GM18858 (cell line): ENCODE measurements at regions not wholly inside any gene's neighbourhood (a gene's known extent, or its start where the extent isn't known, plus 50 kb on each side); places are given as distances from the start of the nearest gene placed in this dataset.
"Not testable (repeated sequence)": the region's sequence is repeated elsewhere in the genome, so short reads cannot be mapped to it uniquely, and the experiment has no call there.

ENCODE experiments used
- ATAC-seq: cut with Tn5 transposase; IDR thresholded peaks from one replicate; pipeline ENCODE4 v1.9.1; 2021; ENCODE audit not compliant: unreplicated experiment

DNA sequence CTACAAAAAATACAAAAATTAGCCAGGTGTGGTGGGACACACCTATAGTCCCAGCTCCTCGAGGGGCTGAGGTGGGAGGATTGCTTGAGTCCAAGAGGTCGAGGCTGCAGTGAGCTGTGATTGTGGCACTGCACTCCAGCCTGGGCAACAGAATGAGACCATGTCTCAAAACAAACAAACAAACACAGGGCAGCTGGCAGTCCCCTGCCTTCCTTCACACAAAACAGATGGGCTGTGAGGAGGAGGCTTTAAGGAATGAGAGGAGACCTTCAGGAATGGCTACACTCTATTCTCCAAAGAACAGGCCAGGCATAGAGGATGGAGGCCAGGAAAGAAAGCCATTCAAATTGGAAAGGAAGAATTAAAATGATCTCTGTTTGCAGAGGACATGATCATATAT, 65.6 kb upstream of the MAML3 start:
- no peak for ATAC-seq

DNA sequence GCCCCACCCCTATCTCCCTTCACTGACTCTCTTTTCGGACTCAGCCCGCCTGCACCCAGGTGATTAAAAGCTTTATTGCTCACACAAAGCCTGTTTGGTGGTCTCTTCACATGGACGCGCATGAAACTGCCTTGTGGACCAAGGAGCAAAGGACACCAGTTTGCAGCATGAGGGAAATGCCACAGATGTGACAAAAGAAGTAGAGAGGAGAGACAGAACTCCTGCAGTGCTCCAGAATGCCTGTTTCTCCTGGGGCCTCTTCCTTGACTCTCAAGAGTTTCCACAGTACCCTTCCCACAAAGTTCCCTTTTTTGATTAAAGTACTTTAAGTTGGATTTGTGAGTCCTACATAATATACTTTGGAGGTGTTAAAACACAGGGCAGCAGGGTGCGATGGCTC, 65.1 kb upstream of the MAML3 start:
- not testable (repeated sequence) for ATAC-seq

DNA sequence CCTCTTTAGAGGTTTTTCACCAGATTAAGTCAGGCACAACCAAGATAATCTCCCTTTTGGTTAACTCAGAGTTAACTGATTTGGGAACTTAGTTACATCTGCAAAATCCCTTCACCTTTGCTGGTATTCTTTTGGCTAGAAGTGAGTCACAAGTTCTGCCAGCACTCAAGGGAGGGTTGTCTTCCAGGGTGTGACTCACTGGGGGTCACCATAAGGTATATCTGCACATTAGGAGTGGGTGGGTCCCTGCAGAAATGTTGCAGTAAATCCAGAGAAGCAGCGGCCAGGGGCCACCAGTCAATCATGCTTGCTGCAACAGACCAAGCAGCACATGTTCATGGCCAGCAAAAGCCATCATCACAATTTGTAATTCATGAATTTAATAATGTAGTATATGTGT, 59.8 kb upstream of the MAML3 start:
- ATAC-seq = no peak

DNA sequence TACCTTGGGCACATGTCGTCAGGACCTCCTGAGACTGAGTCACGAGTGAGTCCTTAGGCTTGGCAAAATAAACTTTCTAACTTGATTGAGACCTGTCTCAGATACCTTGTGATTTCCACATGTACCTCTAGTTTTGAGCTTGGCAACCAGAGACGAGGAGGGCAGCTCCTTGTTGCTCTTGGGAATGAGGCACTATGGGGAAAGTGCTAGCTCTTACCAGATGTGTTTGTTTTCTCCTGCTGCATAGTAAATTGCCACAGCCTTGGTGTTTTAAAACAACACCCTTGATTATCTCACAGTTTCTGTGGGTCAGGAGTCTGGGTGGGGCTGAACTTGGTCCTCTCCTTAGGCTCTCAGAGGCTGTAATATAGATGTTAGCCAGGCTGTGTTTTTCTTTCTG, 59.1 kb upstream of the MAML3 start:
- no peak for ATAC-seq

DNA sequence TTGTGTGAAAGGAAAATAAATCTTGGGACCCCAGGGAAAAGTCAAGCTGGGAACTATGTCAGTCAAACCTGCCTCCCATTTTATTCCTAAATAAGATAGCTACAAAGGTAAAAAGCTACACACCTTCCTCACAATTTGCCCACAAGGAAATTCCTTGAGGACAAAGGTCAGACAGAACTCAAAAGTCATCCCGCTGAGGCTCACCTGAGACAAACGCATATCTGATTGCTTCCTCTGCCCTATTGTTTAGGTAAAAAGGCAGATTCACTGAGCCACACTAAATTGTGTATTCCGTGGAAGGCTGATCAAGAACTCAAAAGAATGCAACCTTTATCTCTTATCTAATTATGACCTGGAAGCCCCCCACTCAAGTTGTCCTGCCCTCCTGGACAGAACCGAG, 58.7 kb upstream of the MAML3 start:
- ATAC-seq = no peak

DNA sequence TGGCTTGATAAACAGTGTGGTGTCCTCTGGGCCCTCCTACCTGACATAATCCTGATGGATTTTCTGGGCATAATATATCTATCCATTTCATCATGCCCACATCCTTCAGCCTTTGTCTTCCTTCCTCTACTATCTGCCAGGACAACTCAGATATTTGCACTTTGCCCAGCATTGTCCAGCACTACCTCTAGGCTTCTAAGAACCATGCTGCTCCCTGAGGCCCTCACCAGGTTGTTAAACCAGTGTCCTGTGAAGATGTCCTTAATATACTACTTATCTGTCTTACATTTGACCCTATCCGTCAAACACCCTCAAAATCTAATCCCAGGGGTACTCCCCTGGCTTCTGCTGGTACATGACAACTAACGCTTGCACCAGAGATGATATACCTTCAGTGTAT, 58.2 kb upstream of the MAML3 start:
- no peak for ATAC-seq

DNA sequence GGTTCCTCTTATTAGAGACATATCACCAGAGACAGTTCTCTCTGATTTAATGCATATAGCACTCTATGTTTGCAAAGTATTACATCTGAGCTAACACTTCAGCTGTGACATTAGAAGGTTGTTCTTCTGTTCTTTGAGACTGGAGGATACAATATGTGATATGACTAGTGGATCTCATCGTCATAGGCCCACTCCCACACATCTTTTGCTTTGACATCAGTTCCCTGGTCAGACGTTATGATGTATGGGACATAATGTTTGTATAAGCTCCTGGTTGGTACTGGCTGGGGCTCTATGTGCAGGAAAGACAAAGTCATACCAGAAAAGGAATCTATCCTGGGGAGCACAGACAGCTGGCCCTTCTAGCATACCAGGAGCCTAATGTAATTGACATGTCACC, 57.7 kb upstream of the MAML3 start:
- ATAC-seq = no peak

DNA sequence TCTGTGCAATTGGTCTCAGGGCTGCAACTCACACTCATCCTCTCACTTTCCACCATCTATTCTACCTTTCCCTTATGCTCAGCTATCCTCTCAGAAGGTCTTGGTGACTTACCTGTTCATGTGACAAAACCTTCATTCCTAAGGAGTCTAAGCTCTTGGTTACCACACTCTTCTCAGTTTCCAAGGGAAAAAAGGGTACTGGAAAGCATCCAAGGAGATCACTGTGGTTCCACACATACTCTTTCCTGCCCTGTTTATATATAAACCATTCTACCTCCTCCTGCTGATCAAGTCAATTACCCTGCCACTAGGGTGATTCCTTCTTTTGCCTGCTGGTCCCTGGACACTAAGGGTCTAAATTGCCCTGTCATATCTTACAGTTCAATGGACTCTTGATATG, 57.2 kb upstream of the MAML3 start:
- ATAC-seq = no peak

DNA sequence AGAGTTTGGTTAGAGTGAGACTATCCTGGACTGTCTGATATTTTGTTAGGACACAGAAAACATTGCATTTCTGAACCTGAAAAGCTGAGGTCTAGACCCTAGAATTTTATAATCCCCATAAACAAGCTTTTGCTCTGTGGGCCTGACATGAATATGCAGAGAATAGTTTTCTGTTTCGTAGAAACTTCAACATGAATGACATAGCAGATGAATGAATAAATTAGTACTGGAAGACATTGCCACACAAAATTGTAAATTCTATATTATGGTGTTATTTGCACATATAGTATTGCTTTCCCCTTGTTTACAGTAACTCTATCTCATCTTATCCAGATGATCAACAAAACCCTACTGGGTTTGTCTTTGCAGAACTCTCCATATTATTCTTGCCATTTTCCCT, 54.9 kb upstream of the MAML3 start:
- no peak for ATAC-seq
